ENCODE measurements at regions not wholly inside any gene's neighbourhood (a gene's known extent, or its start where the extent isn't known, plus 50 kb on each side); places are given as distances from the start of the nearest gene placed in this dataset.
A peak's percentile ranks its signal among the peaks of the same experiment; 100 is the strongest.

- Mint-ChIP-seq H3K9me3 (peaks cover 0 to 2% (median 0%) of the 10 kb centered on the region in 11 donors), H3K27me3 (peaks cover 22 to 40% (median 30%) of the 10 kb centered on the region in 5 donors), H3K36me3 (no peaks in the 10 kb centered on the region), H3K4me1 (no peaks in the 10 kb centered on the region), H3K4me3 (no peak overlapping the region), H3K27ac (no peak overlapping the region)
- intact Hi-C loops (cut with micrococcal nuclease), result no loop called here
- ChIA-PET CTCF (no interaction called here), POLR2A (no interaction called here)
- Histone ChIP-seq H3K36me3 (ENCODE audit: control insufficient read depth in 2 of 3, insufficient read depth in 3 of 3, low read length in 3 of 3) (no peaks in the 10 kb centered on the region), H3K27ac (ENCODE audit: low read depth, low read length) (no peak overlapping the region), H3K4me1 (ENCODE audit: control insufficient read depth in 2 of 2, insufficient read depth in 2 of 2, low read length in 2 of 2) (no peaks in the 10 kb centered on the region), H3K27me3 (ENCODE audit: control insufficient read depth in 2 of 2, insufficient read depth in 2 of 2, low read length in 2 of 2) (peaks cover 0 to 5% of the 10 kb centered on the region in 2 donors), H3K9me3 (ENCODE audit: control insufficient read depth in 2 of 3, low read length in 3 of 3) (no peaks in the 10 kb centered on the region), H3K4me3 (ENCODE audit: low read length) (no peak overlapping the region)
- DNase-seq, result no peak
- no peak for ATAC-seq
These were observed 213.8 kb upstream of the C2CD4B start for GRCh38 chr15:62378772-62379498.

DNA sequence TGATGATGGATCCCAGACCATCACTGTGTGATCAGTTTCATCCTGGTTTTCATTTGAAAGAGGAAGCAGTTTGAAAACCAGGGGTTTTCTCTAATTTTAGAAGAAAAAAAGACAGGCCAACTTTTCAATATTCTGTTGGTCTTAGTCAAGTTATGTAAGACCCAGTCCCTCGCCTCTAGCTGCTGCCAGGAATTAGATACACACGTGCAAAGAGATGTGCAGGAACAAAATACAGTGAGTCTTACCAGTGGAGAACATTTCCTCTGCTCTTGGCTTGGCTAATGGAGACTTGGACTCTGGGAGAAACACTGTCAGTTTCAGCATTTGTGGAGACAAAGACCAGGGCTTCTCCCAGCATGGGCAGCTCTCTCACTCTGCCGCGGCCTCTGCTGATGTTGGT lies 214.9 kb upstream of the C2CD4B start:
- Histone ChIP-seq H3K4me1 (ENCODE audit: control insufficient read depth in 2 of 2, insufficient read depth in 2 of 2, low read length in 2 of 2) (no peaks in the 10 kb centered on the region), H3K27me3 (ENCODE audit: control insufficient read depth in 2 of 2, insufficient read depth in 2 of 2, low read length in 2 of 2) (peaks cover 0 to 3% of the 10 kb centered on the region in 2 donors), H3K9me3 (ENCODE audit: control insufficient read depth in 2 of 3, low read length in 3 of 3) (no peaks in the 10 kb centered on the region), H3K27ac (ENCODE audit: low read depth, low read length) (no peak overlapping the region), H3K36me3 (ENCODE audit: control insufficient read depth in 2 of 3, insufficient read depth in 3 of 3, low read length in 3 of 3) (no peaks in the 10 kb centered on the region), H3K4me3 (ENCODE audit: low read length) (no peak overlapping the region)
- ChIA-PET POLR2A (no interaction called here), CTCF (no interaction called here)
- no peak overlapping the region for H3K4me3 Mint-ChIP-seq
- ATAC-seq (no peak), DNase-seq (no peak)
- intact Hi-C loops (cut with micrococcal nuclease), result no loop called here
- no peaks in the 10 kb centered on the region for H3K4me1 Mint-ChIP-seq
- H3K27ac Mint-ChIP-seq, result no peak overlapping the region
- H3K36me3 Mint-ChIP-seq, result no peaks in the 10 kb centered on the region
- peaks cover 0 to 2% (median 0%) of the 10 kb centered on the region in 11 donors for H3K9me3 Mint-ChIP-seq
- peaks cover 25 to 43% (median 33%) of the 10 kb centered on the region in 5 donors for H3K27me3 Mint-ChIP-seq

DNA sequence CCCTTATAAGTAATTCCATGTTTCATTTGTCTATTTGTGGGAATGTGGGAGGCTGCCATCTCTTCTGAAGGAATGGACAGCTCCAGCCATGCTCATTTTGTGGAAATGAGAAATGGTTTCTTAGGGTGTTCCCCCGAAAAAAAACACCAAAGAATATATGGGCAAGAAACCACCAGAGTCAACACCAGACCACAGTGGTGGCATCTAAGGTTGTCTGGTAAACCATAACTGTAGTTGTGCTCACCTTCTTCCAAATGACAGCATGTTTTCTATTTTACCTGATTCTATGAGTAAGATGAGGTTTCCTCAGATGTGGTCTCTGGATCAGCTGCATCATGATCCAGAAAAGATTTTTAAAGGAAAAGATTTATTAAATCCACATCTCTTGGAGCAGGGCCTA lies 217.0 kb upstream of the C2CD4B start:
- no peaks in the 10 kb centered on the region for H3K4me1 ChIP-seq (ENCODE audit: control insufficient read depth in 2 of 2, insufficient read depth in 2 of 2, low read length in 2 of 2)
- no peaks in the 10 kb centered on the region for H3K4me1 Mint-ChIP-seq
- H3K27me3 Mint-ChIP-seq, result peaks cover 28 to 45% (median 34%) of the 10 kb centered on the region in 5 donors
- no peak overlapping the region for H3K4me3 Mint-ChIP-seq
- DNase-seq, result no peak
- no peaks in the 10 kb centered on the region for H3K36me3 ChIP-seq (ENCODE audit: control insufficient read depth in 2 of 3, insufficient read depth in 3 of 3, low read length in 3 of 3)
- no peaks in the 10 kb centered on the region for H3K36me3 Mint-ChIP-seq
- no peak for ATAC-seq
- no peaks in the 10 kb centered on the region for H3K27me3 ChIP-seq (ENCODE audit: control insufficient read depth in 2 of 2, insufficient read depth in 2 of 2, low read length in 2 of 2)
- CTCF ChIA-PET, result interaction anchor here (0.5 kb wide), 1 partner anchor 21 kb away, joined by 3 read pairs; no protein-coding TSS in a partner anchor
- no peak overlapping the region for H3K4me3 ChIP-seq (ENCODE audit: low read length)
- intact Hi-C loops (cut with micrococcal nuclease), result no loop called here
- POLR2A ChIA-PET, result no interaction called here
- no peak overlapping the region for H3K27ac Mint-ChIP-seq
- no peaks in the 10 kb centered on the region for H3K9me3 ChIP-seq (ENCODE audit: control insufficient read depth in 2 of 3, low read length in 3 of 3)
- H3K27ac ChIP-seq (ENCODE audit: low read depth, low read length), result no peak overlapping the region
- peaks cover 0 to 2% (median 0%) of the 10 kb centered on the region in 11 donors for H3K9me3 Mint-ChIP-seq

DNA sequence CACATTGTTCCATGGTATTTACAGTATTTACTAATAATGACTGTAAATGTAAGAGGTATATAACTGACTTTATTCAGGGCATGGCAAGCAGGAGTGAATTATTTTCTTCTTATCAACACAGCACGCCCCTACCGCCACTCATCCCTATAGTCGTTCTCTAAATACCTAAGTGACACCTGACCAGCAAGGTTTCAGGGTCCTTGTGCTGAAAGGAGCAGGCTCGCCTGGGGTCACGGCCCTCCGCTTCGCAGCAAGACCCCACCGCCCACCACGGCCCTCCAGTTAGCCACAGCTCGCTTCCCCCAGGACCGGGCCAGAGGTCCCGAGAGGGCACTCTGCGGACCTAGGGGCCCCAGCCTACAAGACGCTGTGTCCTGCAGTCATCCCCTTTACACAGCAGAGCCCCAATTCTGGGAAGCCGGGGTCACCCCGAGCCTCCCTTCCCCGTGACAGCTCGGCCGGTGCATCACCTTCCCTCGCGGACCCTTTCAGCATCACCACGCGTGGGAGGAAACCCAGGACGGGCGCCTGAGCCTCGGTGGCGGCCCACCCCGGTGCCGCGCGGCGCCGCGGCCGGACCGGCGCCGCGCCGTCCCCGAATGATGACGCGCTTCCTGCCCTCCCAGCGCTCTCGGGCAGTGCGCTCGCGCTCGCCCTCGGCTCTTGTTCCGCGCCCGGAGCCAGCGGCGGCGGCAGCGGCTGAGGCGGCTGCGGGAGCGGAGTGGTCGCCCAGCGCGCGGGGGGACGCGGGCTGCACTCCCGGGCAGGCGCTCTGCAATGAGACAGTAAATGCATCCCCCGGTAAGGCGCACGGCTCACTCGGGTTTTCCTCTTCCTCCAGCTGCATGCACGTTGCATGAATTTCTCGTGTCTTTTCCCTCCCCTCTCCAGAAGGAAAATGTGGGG lies 225.1 kb upstream of the C2CD4B start, which contains the start of gene TLN2:
TLN2 (plus strand) TSS at position 666 of the 906 bp plus-strand sequence.
- ATAC-seq (peak; percentile 88), DNase-seq (peak in 8 of 9 donors; percentile 9 to 78 (median 38))
- Mint-ChIP-seq H3K4me1 (peaks cover 10 to 20% (median 17%) of the 10 kb centered on the region in 7 donors), H3K9me3 (no peaks in the 10 kb centered on the region), H3K36me3 (no peaks in the 10 kb centered on the region), H3K27ac (peak within 1 kb of the TSS; percentile 19 to 92 (median 66)), H3K4me3 (peak within 1 kb of the TSS; percentile 92 to 97 (median 95)), H3K27me3 (peaks cover 14 to 47% (median 27%) of the 10 kb centered on the region in 5 donors)
- peaks cover 0 to 6% (median 0%) of the 10 kb centered on the region in 3 experiments for H3K36me3 ChIP-seq (ENCODE audit: control insufficient read depth in 2 of 3, insufficient read depth in 3 of 3, low read length in 3 of 3)
- peaks cover 0 to 8% of the 10 kb centered on the region in 2 donors for H3K27me3 ChIP-seq (ENCODE audit: control insufficient read depth in 2 of 2, insufficient read depth in 2 of 2, low read length in 2 of 2)
- ChIA-PET POLR2A (no interaction called here), CTCF (no interaction called here)
- intact Hi-C loops (cut with micrococcal nuclease), result loop anchor here in 1 of 2 donors (2.0 kb wide), 2 partner anchors 43 to 179 kb away; no protein-coding TSS in a partner anchor
- peaks cover 8% of the 10 kb centered on the region in 2 donors for H3K4me1 ChIP-seq (ENCODE audit: control insufficient read depth in 2 of 2, insufficient read depth in 2 of 2, low read length in 2 of 2)
- no peak within 1 kb of the TSS for H3K27ac ChIP-seq (ENCODE audit: low read depth, low read length)
- H3K4me3 ChIP-seq (ENCODE audit: low read length), result peak within 1 kb of the TSS; percentile 70
- no peaks in the 10 kb centered on the region for H3K9me3 ChIP-seq (ENCODE audit: control insufficient read depth in 2 of 3, low read length in 3 of 3)

GRCh38 chr15:62390791-62391640 lies 225.9 kb upstream of the C2CD4B start:
- ATAC-seq (peak; percentile 21), DNase-seq (peak in 4 of 9 donors; percentile 15 to 43 (median 16))
- peaks cover 11 to 45% (median 27%) of the 10 kb centered on the region in 5 donors for H3K27me3 Mint-ChIP-seq
- Histone ChIP-seq H3K36me3 (ENCODE audit: control insufficient read depth in 2 of 3, insufficient read depth in 3 of 3, low read length in 3 of 3) (peaks cover 0 to 6% (median 0%) of the 10 kb centered on the region in 3 experiments), H3K27ac (ENCODE audit: low read depth, low read length) (no peak overlapping the region), H3K4me1 (ENCODE audit: control insufficient read depth in 2 of 2, insufficient read depth in 2 of 2, low read length in 2 of 2) (peaks cover 8% of the 10 kb centered on the region in 2 donors), H3K27me3 (ENCODE audit: control insufficient read depth in 2 of 2, insufficient read depth in 2 of 2, low read length in 2 of 2) (peaks cover 0 to 8% of the 10 kb centered on the region in 2 donors), H3K4me3 (ENCODE audit: low read length) (peak overlapping the region; percentile 70), H3K9me3 (ENCODE audit: control insufficient read depth in 2 of 3, low read length in 3 of 3) (no peaks in the 10 kb centered on the region)
- peak overlapping the region; percentile 92 to 97 (median 95) for H3K4me3 Mint-ChIP-seq
- H3K9me3 Mint-ChIP-seq, result no peaks in the 10 kb centered on the region
- H3K27ac Mint-ChIP-seq, result peak overlapping the region in 8 of 9 donors; percentile 31 to 92 (median 72)
- ChIA-PET POLR2A (no interaction called here), CTCF (no interaction called here)
- intact Hi-C loops (cut with micrococcal nuclease), result loop anchor here in 1 of 2 donors (2.0 kb wide), 2 partner anchors 44 to 180 kb away; no protein-coding TSS in a partner anchor
- peaks cover 10 to 20% (median 17%) of the 10 kb centered on the region in 7 donors for H3K4me1 Mint-ChIP-seq
- no peaks in the 10 kb centered on the region for H3K36me3 Mint-ChIP-seq

Measured in naive thymus-derived CD4-positive, alpha-beta T cell (primary cell).